HCT116 (cell line): ENCODE measurements at regions not wholly inside any gene's neighbourhood (a gene's known extent, or its start where the extent isn't known, plus 50 kb on each side); places are given as distances from the start of the nearest gene placed in this dataset.

Experiments
- ATAC-seq: fragments of 200-7000 bp; cut with Tn5 transposase; 2 replicates; pipeline ENCODE4 v1.9.1; 2020; ENCODE audit warnings: mild to moderate bottlenecking, moderate library complexity
- BruUV-seq: library from RNA; stranded (reverse); fragments of 400-500 nt; replicated peaks from 2 replicates; lab custom pipeline; 2021; lab: Mats Ljungman, UMichigan
- CTCF ChIA-PET: fragments of 300-600 bp; sonication (Branson Sonifier 250); formaldehyde crosslinking; loops from one replicate; lab custom pipeline; 2021; ENCODE audit warnings: antibody characterized with exemption; lab: Charles Lee
- POLR2A ChIA-PET: fragments of 300-600, 350-600 bp; sonication (Branson Sonifier 250); formaldehyde crosslinking; loops from one replicate; lab custom pipeline; 2021; ENCODE audit warnings: antibody characterized with exemption; lab: Charles Lee
- RAD21 ChIA-PET, 2 experiments: fragments of 300-600 bp; sonication (Branson Sonifier 250); formaldehyde crosslinking; loops; one replicate each; lab custom pipeline; 2023; ENCODE audit warnings: low total read pairs in 2 of 2; ENCODE audit not compliant: uncharacterized antibody in 2 of 2, unreplicated experiment in 2 of 2, low non-redundant PET in 1 of 2; lab: Charles Lee
- DNase-seq: peaks from one replicate; pipeline ENCODE4 v3.0.0-alpha.2; 2010; ENCODE audit warnings: low read depth, low spot score
- H2AFZ ChIP-seq: fragments of 200-600 bp; shearing (Covaris generic), sonication (generic); 2 replicates; pipeline ENCODE4 v1.6.1; 2017; ENCODE audit warnings: low read depth, mixed run types, mixed read lengths, antibody characterized with exemption, low read length; ENCODE audit not compliant: poor library complexity, severe bottlenecking
- H3K27ac ChIP-seq: 2 replicates; pipeline ENCODE4 v1.5.1; 2012; ENCODE audit warnings: low read depth, low read length
- H3K27me3 ChIP-seq: fragments of 200-600 bp; sonication (generic); 2 replicates; pipeline ENCODE4 v1.6.1; 2016; ENCODE audit warnings: mixed run types, low read length, mixed read lengths; ENCODE audit not compliant: insufficient read depth
- H3K36me3 ChIP-seq, 2 experiments: fragments of 200-500 bp in 1 of 2; fragments of 200-600 bp in 1 of 2; sonication (Bioruptor generic) in 1 of 2; sonication (generic) in 1 of 2; 2 replicates each; pipeline versions ENCODE4 v1.5.1 to v1.6.1; 2014 to 2016; ENCODE audit warnings: low read length in 2 of 2, inconsistent platforms in 1 of 2, mixed read lengths in 1 of 2, mixed run types in 1 of 2; ENCODE audit not compliant: insufficient read depth in 2 of 2, control insufficient read depth in 1 of 2
- H3K4me1 ChIP-seq, 2 experiments: fragments of 200-600 bp in 1 of 2; sonication (generic) in 1 of 2; 2 replicates each; pipeline versions ENCODE4 v1.5.1 to v1.6.1; 2012 to 2017; ENCODE audit warnings: low read length in 2 of 2, inconsistent platforms in 1 of 2, mild to moderate bottlenecking in 1 of 2, mixed read lengths in 1 of 2, mixed run types in 1 of 2, moderate library complexity in 1 of 2; ENCODE audit not compliant: insufficient read depth in 2 of 2, control insufficient read depth in 1 of 2
- H3K4me2 ChIP-seq: fragments of 200-600 bp; sonication (generic); 2 replicates; pipeline ENCODE4 v1.6.1; 2017; ENCODE audit warnings: mixed run types, low read length, mixed read lengths
- H3K4me3 ChIP-seq, 2 experiments: fragments of 200-600 bp in 1 of 2; sonication (generic) in 1 of 2; replicated peaks in 1 of 2; 2 replicates each; pipeline ENCODE4 v1.5.1; 2011 to 2016; ENCODE audit warnings: low read length in 2 of 2, control low read depth in 1 of 2, low read depth in 1 of 2, mild to moderate bottlenecking in 1 of 2, mixed read lengths in 1 of 2, mixed run types in 1 of 2
- H3K79me2 ChIP-seq: fragments of 200-600 bp; sonication (generic); 2 replicates; pipeline ENCODE4 v1.6.1; 2017; ENCODE audit warnings: mild to moderate bottlenecking, mixed run types, low read length, moderate library complexity, mixed read lengths; ENCODE audit not compliant: insufficient read depth
- H3K9ac ChIP-seq: fragments of 200-600 bp; sonication (generic); 2 replicates; pipeline ENCODE4 v1.6.1; 2016; ENCODE audit warnings: low read length, mixed read lengths
- H3K9me2 ChIP-seq: fragments of 200-600 bp; sonication (generic), shearing (Covaris generic); 2 replicates; pipeline ENCODE4 v1.6.1; 2017; ENCODE audit warnings: mixed run types, mild to moderate bottlenecking, moderate library complexity; ENCODE audit not compliant: insufficient read depth
- H3K9me3 ChIP-seq, 2 experiments: fragments of 200-500 bp in 1 of 2; fragments of 200-600 bp in 1 of 2; sonication (Bioruptor generic) in 1 of 2; sonication (generic) in 1 of 2; 2 replicates each; pipeline ENCODE4 v1.6.1; 2014 to 2017; ENCODE audit warnings: low read length in 2 of 2, mixed read lengths in 2 of 2, inconsistent platforms in 1 of 2, low read depth in 1 of 2, mild to moderate bottlenecking in 1 of 2, mixed run types in 1 of 2, moderate library complexity in 1 of 2; ENCODE audit not compliant: control insufficient read depth in 1 of 2, insufficient read depth in 1 of 2
- H4K20me1 ChIP-seq: fragments of 200-600 bp; sonication (generic), shearing (Covaris generic); 2 replicates; pipeline ENCODE4 v1.6.1; 2017; ENCODE audit warnings: mixed run types, mild to moderate bottlenecking, moderate library complexity; ENCODE audit not compliant: insufficient read depth
- ATF3 ChIP-seq: IDR thresholded peaks from 2 replicates; pipeline ENCODE4 v1.6.1; 2012
- CBX3 ChIP-seq: IDR thresholded peaks from 2 replicates; pipeline ENCODE4 v1.6.1; 2012; ENCODE audit warnings: low read depth
- CTCF ChIP-seq, 3 experiments: fragments of 200-600 bp in 1 of 3; sonication (generic) in 1 of 3; IDR thresholded peaks in 2 of 3; conservative IDR thresholded peaks in 1 of 3; 2 replicates each; pipeline ENCODE4 v1.5.1; 2012 to 2017; ENCODE audit warnings: low read depth in 2 of 3, low read length in 2 of 3, antibody characterized with exemption in 1 of 3, borderline replicate concordance in 1 of 3, control low read depth in 1 of 3, mild to moderate bottlenecking in 1 of 3, mixed read lengths in 1 of 3, mixed run types in 1 of 3, moderate library complexity in 1 of 3; ENCODE audit not compliant: insufficient read depth in 1 of 3
- EGR1 ChIP-seq: IDR thresholded peaks from 2 replicates; pipeline ENCODE4 v1.6.1; 2012; ENCODE audit warnings: low read depth
- EZH2 ChIP-seq: fragments of 200-600 bp; sonication (generic); IDR thresholded peaks from 2 replicates; pipeline ENCODE4 v1.6.1; 2017; ENCODE audit warnings: antibody characterized with exemption, mixed run types
- MAX ChIP-seq: IDR thresholded peaks from 2 replicates; pipeline ENCODE4 v1.6.1; 2012
- RAD21 ChIP-seq: IDR thresholded peaks from 2 replicates; pipeline ENCODE4 v1.6.1; 2012; ENCODE audit warnings: low read depth, mild to moderate bottlenecking
- SIN3A ChIP-seq: IDR thresholded peaks from 2 replicates; pipeline ENCODE4 v1.6.1; 2012; ENCODE audit warnings: low read depth
- SRF ChIP-seq: IDR thresholded peaks from 2 replicates; pipeline ENCODE4 v1.6.1; 2012; ENCODE audit warnings: low read depth
- TCF7L2 ChIP-seq: IDR thresholded peaks from 2 replicates; pipeline ENCODE4 v1.7.0; 2011; ENCODE audit warnings: borderline replicate concordance, inconsistent platforms; ENCODE audit not compliant: insufficient read depth, insufficient read length; ENCODE audit errors: extremely low read depth
- ZBTB33 ChIP-seq: IDR thresholded peaks from 2 replicates; pipeline ENCODE4 v1.6.1; 2011; ENCODE audit warnings: mild to moderate bottlenecking, low read length, moderate library complexity; ENCODE audit not compliant: insufficient replicate concordance; ENCODE audit errors: extremely low read depth
- ZFX ChIP-seq: fragments of 450-650 bp; IDR thresholded peaks from 2 replicates; pipeline ENCODE4 v1.6.1; 2017
- intact Hi-C: fragments of 100-400 bp; cut with micrococcal nuclease; formaldehyde crosslinking; loops from 2 replicates; pipeline ENCODE4 v1.10.0; 2022

GRCh38 chr5:125148706-125149105, 402.3 kb upstream of the ZNF608 start:
- CTCF ChIA-PET = no interaction called here
- Histone ChIP-seq H3K4me2 (no peak overlapping the region), H3K4me3 (no peak overlapping the region), H3K27me3 (no peaks in the 10 kb centered on the region), H3K9ac (no peak overlapping the region), H2AFZ (no peak overlapping the region), H3K4me1 (no peaks in the 10 kb centered on the region), H3K9me3 (no peaks in the 10 kb centered on the region), H4K20me1 (no peaks in the 10 kb centered on the region), H3K36me3 (no peaks in the 10 kb centered on the region), H3K79me2 (no peaks in the 10 kb centered on the region), H3K27ac (no peak overlapping the region), H3K9me2 (no peaks in the 10 kb centered on the region)
- ATAC-seq (no peak), DNase-seq (no peak)
- no TSS peak for BruUV-seq
- RAD21 ChIA-PET = no interaction called here
- POLR2A ChIA-PET = no interaction called here
- TF ChIP-seq EGR1 (no peak), ZBTB33 (no peak), EZH2 (no peak), ZFX (no peak), CTCF (IDR thresholded peaks at IDR 0.05 in 2 of 3, conservative IDR thresholded peaks at IDR 0.05 in 1 of 3; ENCODE audit: borderline replicate concordance in 1 of 3, insufficient read depth in 1 of 3, low read depth in 2 of 3, low read length in 2 of 3) (no peak), SRF (no peak), SIN3A (no peak), ATF3 (no peak), RAD21 (no peak), MAX (no peak), TCF7L2 (no peak), CBX3 (no peak)
- intact Hi-C loops = no loop called here
